Activated CD8-positive, alpha-beta memory T cell treated with anti-CD3 and anti-CD28 coated beads, Interleukin-2, amount 50 U/mL, for 48 hours (primary cell): ENCODE measurements at regions not wholly inside any gene's neighbourhood (a gene's known extent, or its start where the extent isn't known, plus 50 kb on each side); places are given as distances from the start of the nearest gene placed in this dataset.

Experiments used
- DNase-seq: peaks from one replicate; pipeline ENCODE4 v3.0.0-alpha.2; 2020

- DNase-seq = no peak
Measured at GRCh38 chr1:230510496-230510895, 84.4 kb upstream of the PGBD5 start.

- DNase-seq = no peak
Measured at GRCh38 chr1:230509281-230509977, 83.3 kb upstream of the PGBD5 start.

GRCh38 chr1:230507666-230508402 lies 81.7 kb upstream of the PGBD5 start:
- DNase-seq = no peak

- no peak for DNase-seq
Measured at GRCh38 chr1:230507236-230507635, 81.1 kb upstream of the PGBD5 start.

GRCh38 chr1:230506451-230506850 lies 80.3 kb upstream of the PGBD5 start:
- no peak for DNase-seq

- no peak for DNase-seq
Measured at GRCh38 chr1:230504310-230504709, 78.2 kb upstream of the PGBD5 start.

- no peak for DNase-seq
Measured at GRCh38 chr1:230503726-230504125, 77.6 kb upstream of the PGBD5 start.

GRCh38 chr1:230502996-230503395 lies 76.9 kb upstream of the PGBD5 start:
- DNase-seq = no peak

- DNase-seq = no peak
Measured at GRCh38 chr1:230502306-230502705, 76.2 kb upstream of the PGBD5 start.

- no peak for DNase-seq
Measured at GRCh38 chr1:230501849-230502248, 75.7 kb upstream of the PGBD5 start.

- DNase-seq = no peak
Measured at GRCh38 chr1:230501242-230501641, 75.1 kb upstream of the PGBD5 start.

GRCh38 chr1:230500063-230500462 lies 73.9 kb upstream of the PGBD5 start:
- no peak for DNase-seq

GRCh38 chr1:230499496-230499895 lies 73.4 kb upstream of the PGBD5 start:
- DNase-seq = no peak

- DNase-seq = no peak
Measured at GRCh38 chr1:230498704-230499103, 72.6 kb upstream of the PGBD5 start.

- no peak for DNase-seq
Measured at GRCh38 chr1:230496451-230496850, 70.3 kb upstream of the PGBD5 start.

GRCh38 chr1:230495891-230496385 lies 69.8 kb upstream of the PGBD5 start:
- no peak for DNase-seq

GRCh38 chr1:230495076-230495475 lies 68.9 kb upstream of the PGBD5 start:
- no peak for DNase-seq

GRCh38 chr1:230494514-230494913 lies 68.4 kb upstream of the PGBD5 start:
- no peak for DNase-seq

- DNase-seq = no peak
Measured at GRCh38 chr1:230494026-230494425, 67.9 kb upstream of the PGBD5 start.

GRCh38 chr1:230493264-230493663 lies 67.1 kb upstream of the PGBD5 start:
- DNase-seq = no peak

GRCh38 chr1:230490436-230490835 lies 64.3 kb upstream of the PGBD5 start:
- DNase-seq = no peak

- no peak for DNase-seq
Measured at GRCh38 chr1:230487773-230488428, 61.8 kb upstream of the PGBD5 start.

GRCh38 chr1:230476622-230477003 lies 50.5 kb upstream of the PGBD5 start:
- DNase-seq = no peak
